KOPT-K1 (cell line): ENCODE measurements at regions not wholly inside any gene's neighbourhood (a gene's known extent, or its start where the extent isn't known, plus 50 kb on each side); places are given as distances from the start of the nearest gene placed in this dataset.
"Not testable (repeated sequence)": the region's sequence is repeated elsewhere in the genome, so short reads cannot be mapped to it uniquely, and the experiment has no call there.

ENCODE experiments used
- H3K27ac ChIP-seq: fragments of 200-600 bp; sonication (generic); 2 replicates; pipeline ENCODE4 v1.5.1; 2016; ENCODE audit warnings: antibody characterized with exemption, mild to moderate bottlenecking, low read depth, low read length; ENCODE audit not compliant: poor library complexity, severe bottlenecking
- H3K36me3 ChIP-seq: fragments of 200-600 bp; sonication (generic); 2 replicates; pipeline ENCODE4 v1.5.1; 2017; ENCODE audit warnings: antibody characterized with exemption, mild to moderate bottlenecking, low read length, moderate library complexity; ENCODE audit not compliant: insufficient read depth
- H3K9me3 ChIP-seq: fragments of 200-600 bp; sonication (generic); 2 replicates; pipeline ENCODE4 v1.5.1; 2017; ENCODE audit warnings: antibody characterized with exemption, low read length, mild to moderate bottlenecking; ENCODE audit not compliant: insufficient read depth, poor library complexity, severe bottlenecking

DNA sequence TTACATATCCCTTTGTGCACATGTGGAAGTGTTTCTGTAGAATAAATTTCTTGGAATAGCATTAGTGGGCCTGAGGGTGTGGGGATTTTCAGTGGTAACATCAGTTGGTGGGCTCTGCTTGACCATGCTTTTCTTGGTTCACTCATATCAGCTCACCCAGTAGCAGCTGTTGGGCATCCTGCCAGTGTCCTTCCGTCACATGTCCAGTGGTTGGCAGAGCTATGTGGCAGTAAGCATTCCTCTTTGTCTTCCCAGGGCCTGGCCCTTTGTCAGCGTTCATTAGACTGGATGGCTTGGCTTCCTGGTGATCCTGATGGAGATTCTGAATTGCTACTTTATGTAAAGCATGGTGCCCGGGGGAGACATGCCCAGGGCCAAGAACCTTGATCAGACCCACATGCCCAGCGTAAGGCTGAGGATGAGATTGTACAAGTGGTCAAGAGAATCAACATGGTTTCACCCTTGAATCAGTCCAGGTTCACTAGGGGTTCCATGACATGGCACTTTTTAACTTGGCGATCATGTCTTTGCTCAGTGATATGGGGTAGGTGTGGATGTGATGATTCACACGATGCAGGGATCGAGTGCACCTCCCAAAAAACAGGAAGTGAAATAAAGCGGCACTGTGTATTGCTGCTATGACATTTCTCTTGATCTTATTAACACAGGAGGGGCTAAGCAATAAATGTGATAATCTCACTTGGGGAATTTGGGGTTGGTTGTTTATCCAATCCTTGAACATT lies 72.1 kb upstream of the IGFBP7 start:
- no peak overlapping the region for H3K27ac ChIP-seq
- no peaks in the 10 kb centered on the region for H3K36me3 ChIP-seq
- no peaks in the 10 kb centered on the region for H3K9me3 ChIP-seq

DNA sequence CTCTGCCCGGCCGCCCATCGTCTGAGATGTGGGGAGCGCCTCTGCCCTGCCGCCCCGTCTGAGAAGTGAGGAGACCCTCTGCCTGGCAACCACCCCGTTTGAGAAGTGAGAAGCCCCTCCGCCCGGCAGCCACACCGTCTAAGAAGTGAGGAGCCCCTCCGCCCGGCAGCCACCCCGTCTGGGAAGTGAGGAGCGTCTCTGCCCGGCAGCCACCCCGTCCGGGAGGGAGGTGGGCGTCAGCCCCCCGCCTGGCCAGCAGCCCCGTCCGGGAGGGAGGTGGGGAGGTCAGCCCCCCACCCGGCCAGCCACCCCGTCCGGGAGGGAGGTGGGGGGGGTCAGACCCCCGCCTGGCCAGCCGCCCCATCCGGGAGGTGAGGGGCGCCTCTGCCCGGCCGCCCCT lies 63.0 kb upstream of the IGFBP7 start:
- H3K36me3 ChIP-seq, H3K27ac ChIP-seq, H3K9me3 ChIP-seq: not testable (repeated sequence)

DNA sequence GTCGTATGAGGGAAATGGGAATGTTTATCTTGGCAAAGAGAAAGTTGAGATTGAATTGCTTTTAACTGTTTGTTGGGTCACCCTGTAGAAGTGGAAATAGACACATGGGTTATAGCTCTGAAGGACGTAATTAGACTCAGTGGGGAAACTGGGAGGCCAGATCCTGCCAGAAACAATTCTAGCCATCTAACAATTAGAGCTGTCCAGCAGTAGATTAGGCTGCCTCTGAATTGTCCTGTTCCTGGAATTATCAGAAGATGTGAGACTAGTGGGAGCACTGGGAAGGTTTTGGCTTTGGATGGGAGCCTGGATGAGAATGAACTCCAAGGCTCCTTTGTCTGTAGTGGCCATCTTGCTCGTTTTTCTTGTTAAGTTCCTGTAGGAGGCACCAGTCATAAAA lies 61.9 kb upstream of the IGFBP7 start:
- H3K36me3 ChIP-seq: no peaks in the 10 kb centered on the region
- H3K27ac ChIP-seq: no peak overlapping the region
- no peaks in the 10 kb centered on the region for H3K9me3 ChIP-seq

DNA sequence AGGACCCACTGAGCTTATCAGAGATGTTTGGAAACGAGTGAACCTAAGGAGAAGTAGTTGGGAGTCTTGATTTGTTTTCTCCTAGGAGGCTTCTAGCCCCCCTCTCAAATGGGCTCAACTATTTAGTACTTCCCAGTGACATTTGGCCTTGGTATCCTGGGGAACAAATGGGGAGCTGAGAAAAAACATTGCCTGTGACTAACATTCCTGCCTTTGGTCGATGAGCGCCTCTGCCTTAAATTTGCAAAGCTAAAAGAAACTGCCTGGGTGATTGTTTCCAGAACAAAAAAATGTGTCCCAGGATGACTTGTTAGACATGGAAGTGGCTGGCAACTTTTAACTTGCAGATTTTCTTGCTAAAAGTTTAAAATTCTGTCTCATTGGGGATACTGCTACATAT lies 58.8 kb upstream of the IGFBP7 start:
- H3K27ac ChIP-seq: no peak overlapping the region
- no peaks in the 10 kb centered on the region for H3K9me3 ChIP-seq
- H3K36me3 ChIP-seq: no peaks in the 10 kb centered on the region

DNA sequence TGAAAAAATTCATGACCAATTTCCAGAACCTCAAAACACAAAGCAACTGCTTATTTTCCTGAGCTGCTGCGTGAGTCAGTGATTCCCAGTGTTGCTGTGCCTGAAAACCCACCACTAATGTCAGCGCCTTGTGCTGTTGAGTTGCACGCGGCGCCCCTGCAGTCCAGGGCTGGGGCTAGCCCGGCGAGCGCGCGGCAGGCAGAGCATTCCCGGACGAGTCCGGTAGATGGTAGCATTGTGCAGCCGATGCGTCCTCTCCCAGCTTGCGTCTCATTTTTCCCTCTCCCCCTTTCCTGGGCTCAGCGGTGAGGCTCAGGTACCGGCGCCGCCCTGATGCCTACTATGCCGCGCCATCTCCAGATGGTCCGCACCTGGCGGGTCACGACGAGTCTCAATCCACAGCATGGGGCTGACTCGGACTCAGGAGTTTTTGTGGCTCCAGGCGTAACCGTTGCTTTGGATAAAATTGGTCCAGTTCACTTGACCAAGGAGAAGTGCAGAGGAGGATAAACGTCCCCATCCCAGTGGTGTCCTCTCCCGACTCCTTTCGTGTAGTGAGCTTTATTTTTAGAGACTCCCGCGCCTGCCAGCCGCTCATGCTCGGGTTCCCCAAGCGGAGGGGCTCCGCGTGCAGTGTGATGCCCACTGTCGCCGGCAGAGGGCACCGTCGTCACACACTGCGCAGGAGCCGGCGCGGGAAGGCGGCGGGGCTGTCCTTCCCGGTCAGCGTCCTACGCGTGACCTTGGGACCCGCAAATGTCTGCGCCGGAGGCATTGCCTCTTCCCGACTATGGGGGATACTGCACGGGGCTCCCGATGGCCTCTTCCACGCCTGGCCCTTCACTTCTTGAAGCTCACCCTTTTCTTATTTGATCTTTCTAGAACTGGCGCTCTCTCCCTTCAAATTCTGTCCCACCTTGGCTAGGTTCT lies 53.6 kb upstream of the IGFBP7 start:
- Histone ChIP-seq H3K36me3 (no peaks in the 10 kb centered on the region), H3K9me3 (no peaks in the 10 kb centered on the region), H3K27ac (no peak overlapping the region)

DNA sequence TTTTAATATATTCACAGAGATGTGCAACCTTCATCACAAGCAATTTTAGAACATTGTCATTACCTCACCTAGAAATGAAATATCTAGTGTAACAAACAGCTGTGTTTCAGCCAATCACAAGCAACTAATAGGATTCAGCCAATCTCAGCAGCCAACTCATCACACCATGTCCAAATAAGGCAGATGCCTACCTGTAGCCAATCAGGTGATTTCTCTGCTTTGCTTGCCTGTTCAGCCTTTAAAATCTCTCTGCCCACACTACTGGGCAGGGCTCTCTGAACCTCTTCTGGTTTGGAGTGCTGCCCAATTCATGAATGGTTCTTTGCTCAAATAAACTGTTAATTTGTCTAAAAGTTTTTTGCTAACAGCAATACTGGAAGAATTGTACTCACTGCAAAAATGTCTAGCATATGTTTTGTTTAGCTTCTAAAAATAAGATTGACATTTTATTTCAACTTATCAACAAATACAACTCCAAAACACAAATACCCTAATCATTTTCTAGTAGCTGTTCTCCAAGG lies 52.4 kb upstream of the IGFBP7 start:
- no peaks in the 10 kb centered on the region for H3K36me3 ChIP-seq
- H3K27ac ChIP-seq: no peak overlapping the region
- no peaks in the 10 kb centered on the region for H3K9me3 ChIP-seq
